ENCODE measurements at regions not wholly inside any gene's neighbourhood (a gene's known extent, or its start where the extent isn't known, plus 50 kb on each side); places are given as distances from the start of the nearest gene placed in this dataset.

- Mint-ChIP-seq H3K4me3 (no peak overlapping the region), H3K27me3 (ENCODE audit: low read depth) (no peaks in the 10 kb centered on the region), H3K4me1 (peaks cover 13% of the 10 kb centered on the region), H3K36me3 (no peaks in the 10 kb centered on the region), H3K9me3 (no peaks in the 10 kb centered on the region), H3K27ac (no peak overlapping the region)
- ATAC-seq (no peak), DNase-seq (ENCODE audit: low spot score) (no peak)
- TF ChIP-seq PRRX2 (CRISPR knock-in tag; IDR thresholded peaks at IDR 0.05) (no peak), USF1 (CRISPR knock-in tag; IDR thresholded peaks at IDR 0.05) (no peak), NR1H2 (CRISPR knock-in tag; IDR thresholded peaks at IDR 0.05) (no peak), FOXK1 (CRISPR knock-in tag; IDR thresholded peaks at IDR 0.05) (no peak), ZNF219 (CRISPR knock-in tag; IDR thresholded peaks at IDR 0.05; ENCODE audit: borderline replicate concordance) (no peak), ZNF121 (CRISPR knock-in tag; IDR thresholded peaks at IDR 0.05) (no peak), OVOL2 (CRISPR knock-in tag; IDR thresholded peaks at IDR 0.05; ENCODE audit: borderline replicate concordance) (no peak), CTCF (IDR thresholded peaks at IDR 0.05) (no peak), ZNF425 (CRISPR knock-in tag; conservative IDR thresholded peaks at IDR 0.05) (no peak), ATF3 (CRISPR knock-in tag; conservative IDR thresholded peaks at IDR 0.05) (no peak), PREB (CRISPR knock-in tag; IDR thresholded peaks at IDR 0.05; ENCODE audit: borderline replicate concordance) (no peak), KAT7 (CRISPR knock-in tag; IDR thresholded peaks at IDR 0.05; ENCODE audit: borderline replicate concordance) (no peak), SMAD3 (CRISPR knock-in tag; IDR thresholded peaks at IDR 0.05; ENCODE audit: borderline replicate concordance) (no peak)
- CTCF ChIA-PET: no interaction called here
- POLR2A ChIA-PET: no interaction called here
Measured at GRCh38 chr7:46214526-46214925, 293.5 kb upstream of the IGFBP3 start.

- no peak for DNase-seq (ENCODE audit: low spot score)
- H3K9me3 Mint-ChIP-seq: no peaks in the 10 kb centered on the region
Measured at GRCh38 chr7:46213154-46213537, 292.1 kb upstream of the IGFBP3 start.

GRCh38 chr7:46212425-46213153 lies 291.5 kb upstream of the IGFBP3 start:
- Mint-ChIP-seq H3K4me1 (peaks cover 12% of the 10 kb centered on the region), H3K27ac (no peak overlapping the region), H3K27me3 (ENCODE audit: low read depth) (no peaks in the 10 kb centered on the region), H3K4me3 (no peak overlapping the region), H3K36me3 (no peaks in the 10 kb centered on the region), H3K9me3 (no peaks in the 10 kb centered on the region)
- DNase-seq (ENCODE audit: low spot score) (no peak), ATAC-seq (no peak)
- POLR2A ChIA-PET: no interaction called here
- CTCF ChIA-PET: no interaction called here
- TF ChIP-seq ZNF281 (CRISPR knock-in tag; IDR thresholded peaks at IDR 0.05) (no peak), CBFB (CRISPR knock-in tag; IDR thresholded peaks at IDR 0.05; ENCODE audit: low read depth) (no peak), FOXP4 (CRISPR knock-in tag; IDR thresholded peaks at IDR 0.05) (no peak), MYBL2 (CRISPR knock-in tag; IDR thresholded peaks at IDR 0.05) (no peak), ATF6 (CRISPR knock-in tag; IDR thresholded peaks at IDR 0.05) (no peak)

More at GRCh38 chr7:46213154-46213537, 292.1 kb upstream of the IGFBP3 start:
- H3K4me3 Mint-ChIP-seq: no peak overlapping the region
- no peaks in the 10 kb centered on the region for H3K36me3 Mint-ChIP-seq
- peaks cover 12% of the 10 kb centered on the region for H3K4me1 Mint-ChIP-seq
- ATAC-seq: no peak
- H3K27me3 Mint-ChIP-seq (ENCODE audit: low read depth): no peaks in the 10 kb centered on the region
- POLR2A ChIA-PET: no interaction called here
- no peak overlapping the region for H3K27ac Mint-ChIP-seq
- CTCF ChIA-PET: no interaction called here
- no peak for TF ChIP-seq TCF7 (CRISPR knock-in tag; IDR thresholded peaks at IDR 0.05; ENCODE audit: low read depth)
